RWPE2 (cell line): ENCODE measurements at regions not wholly inside any gene's neighbourhood (a gene's known extent, or its start where the extent isn't known, plus 50 kb on each side); places are given as distances from the start of the nearest gene placed in this dataset.

Experiments used
- ATAC-seq: fragments of 200-7000 bp; cut with Tn5 transposase; 3 replicates; pipeline ENCODE4 v1.9.1; 2021; ENCODE audit warnings: low read depth
- DNase-seq: peaks from one replicate; pipeline ENCODE4 v3.0.0-alpha.2; 2020; ENCODE audit warnings: low spot score
- H3K27ac ChIP-seq: fragments of 450-650 bp; 2 replicates; pipeline ENCODE4 v1.5.1; 2017; ENCODE audit warnings: mild to moderate bottlenecking; ENCODE audit not compliant: poor library complexity, severe bottlenecking
- H3K27me3 ChIP-seq: fragments of 250-450 bp; sonication (Bioruptor Pico); 2 replicates; pipeline ENCODE4 v1.5.1; 2021; ENCODE audit warnings: mild to moderate bottlenecking, moderate library complexity; ENCODE audit not compliant: insufficient read depth, poor library complexity, severe bottlenecking
- H3K36me3 ChIP-seq: fragments of 250-450 bp; sonication (Bioruptor Pico); 2 replicates; pipeline ENCODE4 v1.5.1; 2020; ENCODE audit warnings: low read depth, mild to moderate bottlenecking, moderate library complexity
- H3K4me1 ChIP-seq: fragments of 250-450 bp; sonication (Bioruptor Pico); 2 replicates; pipeline ENCODE4 v1.5.1; 2021; ENCODE audit warnings: mild to moderate bottlenecking, moderate library complexity; ENCODE audit not compliant: insufficient read depth, poor library complexity, severe bottlenecking
- H3K4me3 ChIP-seq: fragments of 250-450 bp; sonication (Bioruptor Pico); 2 replicates; pipeline ENCODE4 v1.5.1; 2021; ENCODE audit warnings: mild to moderate bottlenecking, moderate library complexity; ENCODE audit not compliant: severe bottlenecking
- H3K9me3 ChIP-seq: fragments of 250-450 bp; sonication (Bioruptor Pico); 2 replicates; pipeline ENCODE4 v1.5.1; 2021; ENCODE audit warnings: mild to moderate bottlenecking, moderate library complexity; ENCODE audit not compliant: severe bottlenecking
- TF ChIP-seq, protein P1 (sequence below): fragments of 450-650 bp; IDR thresholded peaks from one replicate; pipeline ENCODE4 v1.5.1; 2017; ENCODE audit warnings: mild to moderate bottlenecking, moderate library complexity; ENCODE audit not compliant: poor library complexity, severe bottlenecking

DNA sequence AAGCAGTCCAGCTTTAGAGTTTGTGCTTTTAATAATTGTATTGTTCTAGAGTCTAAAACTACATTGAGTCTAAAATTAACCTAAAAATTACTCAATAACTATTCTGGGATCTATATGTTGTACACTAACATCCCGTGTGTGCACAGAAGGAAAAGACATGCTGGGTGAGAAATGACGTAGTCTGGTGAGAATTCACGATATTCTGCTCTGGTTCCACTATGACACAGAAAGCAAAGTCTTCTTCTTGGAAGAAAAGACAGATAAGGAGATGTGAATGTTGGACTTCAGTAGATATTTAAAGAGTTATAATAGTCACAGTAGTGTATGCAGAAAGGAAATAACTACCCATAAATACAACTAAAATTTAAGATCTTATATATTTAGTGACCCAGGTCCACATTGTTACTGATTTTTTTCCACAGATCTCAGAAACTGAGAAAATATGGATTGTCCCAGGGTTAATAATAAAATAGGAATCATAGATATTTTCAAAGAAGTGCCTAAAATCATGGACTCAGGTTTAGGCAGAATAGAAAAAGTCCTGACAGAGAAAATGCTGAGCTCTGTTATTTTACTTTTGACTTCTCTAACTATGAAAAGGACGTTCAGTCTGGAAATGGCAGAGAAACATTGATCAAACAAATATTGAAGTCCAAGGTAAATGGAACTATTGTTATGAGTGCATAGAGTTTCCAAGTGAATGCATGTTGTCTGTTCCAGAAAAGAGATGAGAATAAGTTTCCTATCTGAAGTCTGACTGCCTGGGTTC, 170.7 kb downstream of the ANKRD50 start:
- Histone ChIP-seq H3K27ac (no peak overlapping the region), H3K4me1 (no peaks in the 10 kb centered on the region), H3K27me3 (no peaks in the 10 kb centered on the region), H3K36me3 (no peaks in the 10 kb centered on the region), H3K4me3 (no peak overlapping the region), H3K9me3 (no peaks in the 10 kb centered on the region)
- TF ChIP-seq, protein P1, sequence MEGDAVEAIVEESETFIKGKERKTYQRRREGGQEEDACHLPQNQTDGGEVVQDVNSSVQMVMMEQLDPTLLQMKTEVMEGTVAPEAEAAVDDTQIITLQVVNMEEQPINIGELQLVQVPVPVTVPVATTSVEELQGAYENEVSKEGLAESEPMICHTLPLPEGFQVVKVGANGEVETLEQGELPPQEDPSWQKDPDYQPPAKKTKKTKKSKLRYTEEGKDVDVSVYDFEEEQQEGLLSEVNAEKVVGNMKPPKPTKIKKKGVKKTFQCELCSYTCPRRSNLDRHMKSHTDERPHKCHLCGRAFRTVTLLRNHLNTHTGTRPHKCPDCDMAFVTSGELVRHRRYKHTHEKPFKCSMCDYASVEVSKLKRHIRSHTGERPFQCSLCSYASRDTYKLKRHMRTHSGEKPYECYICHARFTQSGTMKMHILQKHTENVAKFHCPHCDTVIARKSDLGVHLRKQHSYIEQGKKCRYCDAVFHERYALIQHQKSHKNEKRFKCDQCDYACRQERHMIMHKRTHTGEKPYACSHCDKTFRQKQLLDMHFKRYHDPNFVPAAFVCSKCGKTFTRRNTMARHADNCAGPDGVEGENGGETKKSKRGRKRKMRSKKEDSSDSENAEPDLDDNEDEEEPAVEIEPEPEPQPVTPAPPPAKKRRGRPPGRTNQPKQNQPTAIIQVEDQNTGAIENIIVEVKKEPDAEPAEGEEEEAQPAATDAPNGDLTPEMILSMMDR: no peak
- no peak for DNase-seq
- ATAC-seq: no peak

- H3K36me3 ChIP-seq: no peaks in the 10 kb centered on the region
- H3K27ac ChIP-seq: no peak overlapping the region
- no peaks in the 10 kb centered on the region for H3K27me3 ChIP-seq
- TF ChIP-seq, protein P1: no peak
- ATAC-seq (no peak), DNase-seq (no peak)
- no peaks in the 10 kb centered on the region for H3K9me3 ChIP-seq
- no peak overlapping the region for H3K4me3 ChIP-seq
- H3K4me1 ChIP-seq: no peaks in the 10 kb centered on the region
Measured at GRCh38 chr4:124555959-124556358, 156.6 kb downstream of the ANKRD50 start.

- no peak for DNase-seq
- H3K9me3 ChIP-seq: no peaks in the 10 kb centered on the region
- no peaks in the 10 kb centered on the region for H3K36me3 ChIP-seq
- H3K4me3 ChIP-seq: no peak overlapping the region
- no peaks in the 10 kb centered on the region for H3K27me3 ChIP-seq
- H3K4me1 ChIP-seq: no peaks in the 10 kb centered on the region
- H3K27ac ChIP-seq: no peak overlapping the region
- no peak for ATAC-seq
- TF ChIP-seq, protein P1: no peak
Measured at GRCh38 chr4:124564121-124564520, 148.4 kb downstream of the ANKRD50 start.

- H3K4me3 ChIP-seq: no peak overlapping the region
- H3K27ac ChIP-seq: no peak overlapping the region
- no peaks in the 10 kb centered on the region for H3K36me3 ChIP-seq
- H3K4me1 ChIP-seq: no peaks in the 10 kb centered on the region
- H3K27me3 ChIP-seq: no peaks in the 10 kb centered on the region
- no peaks in the 10 kb centered on the region for H3K9me3 ChIP-seq
- DNase-seq: no peak
- no peak for ATAC-seq
- TF ChIP-seq, protein P1: no peak
Measured at GRCh38 chr4:124565371-124565770, 147.2 kb downstream of the ANKRD50 start.

GRCh38 chr4:124566030-124566429, 146.5 kb downstream of the ANKRD50 start:
- TF ChIP-seq, protein P1: no peak

More at GRCh38 chr4:124566030-124566429, 146.5 kb downstream of the ANKRD50 start:
- ATAC-seq (no peak), DNase-seq (no peak)
- H3K4me1 ChIP-seq: no peaks in the 10 kb centered on the region
- H3K36me3 ChIP-seq: no peaks in the 10 kb centered on the region
- no peaks in the 10 kb centered on the region for H3K9me3 ChIP-seq
- H3K27ac ChIP-seq: no peak overlapping the region
- no peaks in the 10 kb centered on the region for H3K27me3 ChIP-seq
- H3K4me3 ChIP-seq: no peak overlapping the region
